GM10248 (cell line): ENCODE measurements at regions not wholly inside any gene's neighbourhood (a gene's known extent, or its start where the extent isn't known, plus 50 kb on each side); places are given as distances from the start of the nearest gene placed in this dataset.
"Not testable (repeated sequence)": the region's sequence is repeated elsewhere in the genome, so short reads cannot be mapped to it uniquely, and the experiment has no call there.

Experiments used
- CTCF ChIA-PET: fragments of 300-600 bp; sonication (Branson Sonifier 250); formaldehyde crosslinking; extraction: SDS; loops from one replicate; lab custom pipeline; 2021; ENCODE audit warnings: antibody characterized with exemption; lab: Yijun Ruan, JAX
- POLR2A ChIA-PET: fragments of 350-650 bp; sonication (Branson Sonifier 250); formaldehyde crosslinking; extraction: SDS; loops from one replicate; lab custom pipeline; 2020; ENCODE audit warnings: antibody characterized with exemption; lab: Yijun Ruan, JAX
- DNase-seq: peaks from one replicate; pipeline ENCODE4 v3.0.0; 2012; ENCODE audit errors: extremely low spot score
- CTCF ChIP-seq: IDR thresholded peaks from 2 replicates; pipeline ENCODE4 v1.5.1; 2012; ENCODE audit warnings: mild to moderate bottlenecking, low read depth; ENCODE audit errors: extremely low read depth, missing control alignments, control extremely low read depth

- ChIA-PET POLR2A (no interaction called here), CTCF (interaction anchor here (1.5 to 2.0 kb wide), 2 partner anchors 13 to 22 kb away, joined by 3 to 4 read pairs; no protein-coding TSS in a partner anchor)
- no peak for TF ChIP-seq CTCF
- no peak for DNase-seq
These were observed 188.0 kb upstream of the SPHKAP start for GRCh38 chr2:228369400-228370031.

GRCh38 chr2:228367356-228367755 lies 185.9 kb upstream of the SPHKAP start:
- no peak for TF ChIP-seq CTCF
- ChIA-PET POLR2A (no interaction called here), CTCF (interaction anchor here (2.0 kb wide), 1 partner anchor 20 kb away, joined by 4 read pairs; no protein-coding TSS in a partner anchor)
- no peak for DNase-seq

- TF ChIP-seq CTCF: no peak
- no peak for DNase-seq
- ChIA-PET CTCF (no interaction called here), POLR2A (no interaction called here)
These were observed 178.0 kb upstream of the SPHKAP start for GRCh38 chr2:228359473-228359872.

- TF ChIP-seq CTCF: no peak
- DNase-seq: no peak
- ChIA-PET CTCF (interaction anchor here (1.6 kb wide), 1 partner anchor 9 kb away, joined by 3 read pairs; no protein-coding TSS in a partner anchor), POLR2A (no interaction called here)
These were observed 174.4 kb upstream of the SPHKAP start for GRCh38 chr2:228355897-228356296.

- CTCF ChIA-PET, POLR2A ChIA-PET, DNase-seq: not testable (repeated sequence)
These were observed 171.5 kb upstream of the SPHKAP start for GRCh38 chr2:228352980-228353379.

GRCh38 chr2:228352048-228352447 lies 170.6 kb upstream of the SPHKAP start:
- TF ChIP-seq CTCF: no peak
- ChIA-PET CTCF (no interaction called here), POLR2A (no interaction called here)
- no peak for DNase-seq

- ChIA-PET CTCF (no interaction called here), POLR2A (no interaction called here)
- TF ChIP-seq CTCF: no peak
- no peak for DNase-seq
These were observed 167.1 kb upstream of the SPHKAP start for GRCh38 chr2:228348516-228349064.
